Subcutaneous abdominal adipose tissue (tissue), 5 donors: ENCODE measurements at regions not wholly inside any gene's neighbourhood (a gene's known extent, or its start where the extent isn't known, plus 50 kb on each side); places are given as distances from the start of the nearest gene placed in this dataset.

Experiments
- H3K27ac ChIP-seq: one replicate; pipeline ENCODE4 v1.7.0; 2013; ENCODE audit warnings: low read depth, mild to moderate bottlenecking, inconsistent platforms, low read length, moderate library complexity
- H3K27me3 ChIP-seq, 5 donors: one replicate each; pipeline ENCODE4 v1.7.0; 2013; ENCODE audit warnings: low read length in 5 of 5, inconsistent platforms in 1 of 5; ENCODE audit not compliant: control insufficient read depth in 5 of 5, insufficient read depth in 4 of 5
- H3K36me3 ChIP-seq, 5 donors: one replicate each; pipeline ENCODE4 v1.7.0; 2013; ENCODE audit warnings: low read length in 5 of 5; ENCODE audit not compliant: control insufficient read depth in 5 of 5, insufficient read depth in 5 of 5
- H3K4me1 ChIP-seq, 5 donors: one replicate each; pipeline ENCODE4 v1.7.0; 2013; ENCODE audit warnings: low read length in 5 of 5, mild to moderate bottlenecking in 3 of 5, moderate library complexity in 1 of 5; ENCODE audit not compliant: control insufficient read depth in 5 of 5, insufficient read depth in 5 of 5
- H3K4me3 ChIP-seq, 5 donors: one replicate each; pipeline ENCODE4 v1.7.0; 2013; ENCODE audit warnings: low read length in 5 of 5, low read depth in 1 of 5
- H3K9ac ChIP-seq, 5 donors: one replicate each; pipeline ENCODE4 v1.7.0; 2013; ENCODE audit warnings: low read length in 5 of 5, mild to moderate bottlenecking in 4 of 5, moderate library complexity in 3 of 5
- H3K9me3 ChIP-seq, 5 donors: one replicate each; pipeline ENCODE4 v1.7.0; 2013; ENCODE audit warnings: low read length in 5 of 5; ENCODE audit not compliant: control insufficient read depth in 5 of 5
- donor health status: healthy.
- donor health status: healthy.
- donor health status: healthy.
- donor health status: healthy.
- donor health status: healthy.

GRCh38 chr3:107068980-107069379 lies 308.3 kb upstream of the CCDC54 start:
- Histone ChIP-seq H3K36me3 (no peaks in the 10 kb centered on the region), H3K27ac (no peak overlapping the region), H3K27me3 (no peaks in the 10 kb centered on the region), H3K9ac (no peak overlapping the region), H3K9me3 (no peaks in the 10 kb centered on the region), H3K4me3 (no peak overlapping the region), H3K4me1 (peaks cover 0 to 17% (median 6%) of the 10 kb centered on the region in 5 donors)

GRCh38 chr3:107076946-107077345 lies 300.3 kb upstream of the CCDC54 start:
- no peak overlapping the region for H3K27ac ChIP-seq
- no peak overlapping the region for H3K9ac ChIP-seq
- no peaks in the 10 kb centered on the region for H3K27me3 ChIP-seq
- H3K9me3 ChIP-seq = no peaks in the 10 kb centered on the region
- no peaks in the 10 kb centered on the region for H3K36me3 ChIP-seq
- no peaks in the 10 kb centered on the region for H3K4me1 ChIP-seq
- no peak overlapping the region for H3K4me3 ChIP-seq

GRCh38 chr3:107077391-107077790 lies 299.8 kb upstream of the CCDC54 start:
- H3K4me3 ChIP-seq = no peak overlapping the region
- H3K27ac ChIP-seq = no peak overlapping the region
- H3K9me3 ChIP-seq = no peaks in the 10 kb centered on the region
- no peak overlapping the region for H3K9ac ChIP-seq
- H3K4me1 ChIP-seq = no peaks in the 10 kb centered on the region
- H3K36me3 ChIP-seq = no peaks in the 10 kb centered on the region
- no peaks in the 10 kb centered on the region for H3K27me3 ChIP-seq

GRCh38 chr3:107082527-107082926 lies 294.7 kb upstream of the CCDC54 start:
- Histone ChIP-seq H3K27me3 (no peaks in the 10 kb centered on the region), H3K36me3 (no peaks in the 10 kb centered on the region), H3K27ac (no peak overlapping the region), H3K9ac (no peak overlapping the region), H3K4me3 (no peak overlapping the region), H3K4me1 (no peaks in the 10 kb centered on the region), H3K9me3 (no peaks in the 10 kb centered on the region)

GRCh38 chr3:107085261-107085660 lies 292.0 kb upstream of the CCDC54 start:
- Histone ChIP-seq H3K27me3 (no peaks in the 10 kb centered on the region), H3K36me3 (no peaks in the 10 kb centered on the region), H3K4me3 (no peak overlapping the region)

GRCh38 chr3:107092121-107092520 lies 285.1 kb upstream of the CCDC54 start:
- Histone ChIP-seq H3K4me3 (no peak overlapping the region), H3K4me1 (no peaks in the 10 kb centered on the region), H3K27me3 (no peaks in the 10 kb centered on the region), H3K27ac (no peak overlapping the region), H3K36me3 (no peaks in the 10 kb centered on the region), H3K9ac (no peak overlapping the region), H3K9me3 (no peaks in the 10 kb centered on the region)

More at GRCh38 chr3:107085261-107085660, 292.0 kb upstream of the CCDC54 start:
- Histone ChIP-seq H3K27ac (no peak overlapping the region), H3K4me1 (no peaks in the 10 kb centered on the region), H3K9ac (no peak overlapping the region), H3K9me3 (no peaks in the 10 kb centered on the region)

GRCh38 chr3:107098864-107099263 lies 278.4 kb upstream of the CCDC54 start:
- Histone ChIP-seq H3K4me3 (no peak overlapping the region), H3K9ac (no peak overlapping the region), H3K9me3 (peaks cover 0 to 3% (median 0%) of the 10 kb centered on the region in 5 donors), H3K4me1 (no peaks in the 10 kb centered on the region), H3K27ac (no peak overlapping the region), H3K36me3 (no peaks in the 10 kb centered on the region), H3K27me3 (no peaks in the 10 kb centered on the region)

- no peak overlapping the region for H3K27ac ChIP-seq
- H3K4me3 ChIP-seq = no peak overlapping the region
- peaks cover 0 to 2% (median 0%) of the 10 kb centered on the region in 5 donors for H3K4me1 ChIP-seq
- no peaks in the 10 kb centered on the region for H3K36me3 ChIP-seq
- H3K9me3 ChIP-seq = peaks cover 0 to 5% (median 0%) of the 10 kb centered on the region in 5 donors
- no peaks in the 10 kb centered on the region for H3K27me3 ChIP-seq
- no peak overlapping the region for H3K9ac ChIP-seq
These were observed 277.1 kb upstream of the CCDC54 start for GRCh38 chr3:107100137-107100536.

- H3K4me3 ChIP-seq = no peak overlapping the region
- no peak overlapping the region for H3K27ac ChIP-seq
- no peaks in the 10 kb centered on the region for H3K36me3 ChIP-seq
- H3K9ac ChIP-seq = no peak overlapping the region
- H3K9me3 ChIP-seq = peaks cover 0 to 5% (median 0%) of the 10 kb centered on the region in 5 donors
- no peaks in the 10 kb centered on the region for H3K27me3 ChIP-seq
- H3K4me1 ChIP-seq = peaks cover 0 to 2% (median 0%) of the 10 kb centered on the region in 5 donors
These were observed 276.7 kb upstream of the CCDC54 start for GRCh38 chr3:107100573-107100972.

GRCh38 chr3:107103786-107104185 lies 273.5 kb upstream of the CCDC54 start:
- Histone ChIP-seq H3K27ac (no peak overlapping the region), H3K27me3 (no peaks in the 10 kb centered on the region), H3K9me3 (peaks cover 0 to 5% (median 0%) of the 10 kb centered on the region in 5 donors), H3K4me3 (no peak overlapping the region), H3K36me3 (no peaks in the 10 kb centered on the region), H3K4me1 (peaks cover 0 to 4% (median 0%) of the 10 kb centered on the region in 5 donors), H3K9ac (no peak overlapping the region)

GRCh38 chr3:107106316-107106715 lies 270.9 kb upstream of the CCDC54 start:
- Histone ChIP-seq H3K9me3 (peaks cover 0 to 5% (median 0%) of the 10 kb centered on the region in 5 donors), H3K4me1 (peaks cover 0 to 4% (median 0%) of the 10 kb centered on the region in 5 donors), H3K27me3 (no peaks in the 10 kb centered on the region), H3K27ac (no peak overlapping the region), H3K36me3 (no peaks in the 10 kb centered on the region), H3K9ac (no peak overlapping the region), H3K4me3 (no peak overlapping the region)
